WERI-Rb-1 (cell line): ENCODE measurements at regions not wholly inside any gene's neighbourhood (a gene's known extent, or its start where the extent isn't known, plus 50 kb on each side); places are given as distances from the start of the nearest gene placed in this dataset.

Experiments
- DNase-seq: peaks from one replicate; pipeline ENCODE4 v3.0.0-alpha.2; 2020
- H3K27ac ChIP-seq: fragments of 250-450 bp; sonication (Bioruptor Pico); 2 replicates; pipeline ENCODE4 v1.5.1; 2020; ENCODE audit warnings: mild to moderate bottlenecking, moderate library complexity
- H3K27me3 ChIP-seq: fragments of 250-450 bp; sonication (Bioruptor Pico); 2 replicates; pipeline ENCODE4 v1.5.1; 2021; ENCODE audit warnings: mild to moderate bottlenecking, low read depth, moderate library complexity; ENCODE audit not compliant: insufficient read depth, severe bottlenecking
- H3K36me3 ChIP-seq: fragments of 250-450 bp; sonication (Bioruptor Pico); 2 replicates; pipeline ENCODE4 v1.5.1; 2020; ENCODE audit warnings: mild to moderate bottlenecking, moderate library complexity
- H3K4me3 ChIP-seq: 2 replicates; pipeline ENCODE4 v1.5.1; 2011; ENCODE audit warnings: low read depth, mild to moderate bottlenecking, control low read depth, low read length
- H3K9me3 ChIP-seq: fragments of 250-450 bp; sonication (Bioruptor Pico); 2 replicates; pipeline ENCODE4 v1.5.1; 2021; ENCODE audit warnings: mild to moderate bottlenecking, moderate library complexity; ENCODE audit not compliant: severe bottlenecking
- CTCF ChIP-seq: IDR thresholded peaks from 2 replicates; pipeline ENCODE4 v1.5.1; 2011; ENCODE audit warnings: low read depth, mild to moderate bottlenecking, control low read depth, inconsistent platforms, low read length

DNA sequence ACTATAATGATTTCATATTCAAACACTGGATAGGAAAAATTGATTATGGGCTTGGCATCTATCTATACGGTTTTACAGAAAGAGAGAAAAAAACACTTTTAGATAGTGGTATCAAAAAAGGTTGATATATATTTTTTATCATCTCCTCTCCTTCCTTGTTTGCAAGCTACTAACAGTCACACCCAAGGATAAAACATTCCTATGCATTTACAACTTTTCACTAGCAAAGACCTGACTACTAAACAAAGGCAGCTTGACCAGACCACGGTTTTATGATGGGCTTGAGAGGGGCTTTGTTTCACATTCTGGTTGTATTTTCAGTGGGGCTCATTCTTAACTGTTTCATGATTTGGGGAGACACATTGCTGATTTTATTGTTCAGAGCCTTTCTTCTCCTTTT is 477.6 kb upstream of the CITED2 start:
- Histone ChIP-seq H3K27ac (no peak overlapping the region), H3K4me3 (no peak overlapping the region), H3K27me3 (no peaks in the 10 kb centered on the region), H3K36me3 (no peaks in the 10 kb centered on the region), H3K9me3 (no peaks in the 10 kb centered on the region)
- DNase-seq: no peak
- no peak for TF ChIP-seq CTCF

GRCh38 chr6:139851206-139851605 is 476.8 kb upstream of the CITED2 start:
- no peak for TF ChIP-seq CTCF
- no peaks in the 10 kb centered on the region for H3K36me3 ChIP-seq

GRCh38 chr6:139850512-139850911 is 476.1 kb upstream of the CITED2 start:
- Histone ChIP-seq H3K9me3 (no peaks in the 10 kb centered on the region), H3K27me3 (no peaks in the 10 kb centered on the region), H3K4me3 (no peak overlapping the region), H3K36me3 (no peaks in the 10 kb centered on the region), H3K27ac (no peak overlapping the region)
- no peak for DNase-seq
- no peak for TF ChIP-seq CTCF

More at GRCh38 chr6:139851206-139851605, 476.8 kb upstream of the CITED2 start:
- Histone ChIP-seq H3K4me3 (no peak overlapping the region), H3K27ac (no peak overlapping the region), H3K27me3 (no peaks in the 10 kb centered on the region), H3K9me3 (no peaks in the 10 kb centered on the region)
- no peak for DNase-seq

- H3K9me3 ChIP-seq: no peaks in the 10 kb centered on the region
- H3K4me3 ChIP-seq: no peak overlapping the region
- H3K36me3 ChIP-seq: no peaks in the 10 kb centered on the region
- no peak for TF ChIP-seq CTCF
- H3K27ac ChIP-seq: no peak overlapping the region
- H3K27me3 ChIP-seq: no peaks in the 10 kb centered on the region
- no peak for DNase-seq
Observed at GRCh38 chr6:139847457-139847813, 473.0 kb upstream of the CITED2 start.

DNA sequence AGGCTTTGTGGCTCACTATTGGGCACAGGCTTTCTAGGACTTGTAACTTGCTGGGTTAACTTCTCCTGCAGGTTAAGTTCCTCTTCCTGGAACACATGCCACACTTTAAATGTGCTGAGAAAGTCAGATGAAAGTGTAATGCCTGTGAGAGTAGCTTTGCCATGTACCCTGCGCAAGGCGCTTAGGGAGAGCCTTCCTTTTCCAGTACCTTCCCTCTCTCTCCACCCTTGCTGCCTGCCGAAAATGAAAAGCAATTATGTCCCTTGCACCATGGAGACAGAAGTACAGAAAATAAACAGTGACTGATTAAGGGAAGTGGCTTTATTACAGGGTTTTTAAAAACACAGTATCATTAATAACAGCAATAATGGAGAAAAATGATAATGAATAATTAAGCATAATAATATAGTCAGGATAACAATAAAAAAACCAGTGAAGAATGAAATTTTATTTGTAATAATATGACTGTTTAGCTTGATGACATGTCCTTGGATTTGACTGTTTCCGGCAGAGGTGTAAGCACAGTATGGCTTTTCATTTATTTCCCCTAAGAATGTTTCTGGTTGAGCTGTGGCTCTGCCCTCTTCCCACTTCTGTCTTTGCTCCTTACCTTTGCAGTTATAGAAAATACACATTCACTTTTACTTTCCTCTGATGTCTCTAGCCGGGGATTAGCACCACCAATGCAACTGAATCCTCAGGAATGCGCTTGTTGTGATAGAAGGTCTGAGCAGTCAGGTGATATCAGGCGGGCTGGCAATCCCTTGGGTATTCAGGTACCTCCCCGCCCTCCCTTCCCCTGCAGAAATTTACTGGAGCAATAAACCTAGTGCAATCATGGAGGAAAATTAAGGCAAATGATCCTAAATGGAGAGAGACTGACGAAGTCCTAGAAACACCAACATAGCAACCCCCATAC is 472.3 kb upstream of the CITED2 start:
- Histone ChIP-seq H3K36me3 (no peaks in the 10 kb centered on the region), H3K27me3 (no peaks in the 10 kb centered on the region), H3K27ac (no peak overlapping the region), H3K4me3 (no peak overlapping the region), H3K9me3 (no peaks in the 10 kb centered on the region)
- no peak for TF ChIP-seq CTCF
- peak; percentile 6 for DNase-seq

DNA sequence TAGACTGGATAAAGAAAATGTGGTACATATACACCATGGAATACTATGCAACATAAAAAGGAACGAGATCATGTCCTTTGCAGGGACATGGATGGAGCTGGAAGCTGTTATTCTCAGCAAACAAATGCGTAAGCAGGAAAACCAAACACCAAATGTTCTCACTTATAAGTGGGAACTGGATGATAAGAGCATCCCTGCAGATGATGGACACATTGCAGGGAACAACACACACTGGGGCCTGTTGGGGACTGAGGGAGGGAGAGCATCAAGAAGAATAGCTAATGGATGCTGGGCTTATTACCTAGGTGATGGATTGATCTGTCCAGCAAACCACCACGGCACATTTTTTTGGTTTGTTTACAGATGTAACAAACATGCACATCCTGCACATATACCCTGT is 470.5 kb upstream of the CITED2 start:
- no peak overlapping the region for H3K4me3 ChIP-seq
- no peaks in the 10 kb centered on the region for H3K9me3 ChIP-seq
- no peaks in the 10 kb centered on the region for H3K36me3 ChIP-seq
- no peak overlapping the region for H3K27ac ChIP-seq
- TF ChIP-seq CTCF: no peak
- DNase-seq: no peak
- no peaks in the 10 kb centered on the region for H3K27me3 ChIP-seq
